Ovary (tissue), 7 donors: ENCODE measurements at regions not wholly inside any gene's neighbourhood (a gene's known extent, or its start where the extent isn't known, plus 50 kb on each side); places are given as distances from the start of the nearest gene placed in this dataset.

Experiments
- DNase-seq, 5 donors: peaks; one replicate each; pipeline ENCODE4 v3.0.0-alpha.2; 2019 to 2020
- H3K27ac ChIP-seq, 2 donors: fragments of 200-600 bp; one replicate each; pipeline versions ENCODE4 v1.5.1 to v1.8.0; 2019 to 2022
- H3K27me3 ChIP-seq: fragments of 200-600 bp; one replicate; pipeline ENCODE4 v1.8.0; 2022
- H3K36me3 ChIP-seq: fragments of 200-600 bp; sonication (generic); one replicate; pipeline ENCODE4 v1.5.1; 2019
- H3K4me1 ChIP-seq: one replicate; pipeline ENCODE4 v1.8.1; 2013; ENCODE audit warnings: mild to moderate bottlenecking, moderate library complexity; ENCODE audit not compliant: insufficient read depth
- H3K4me3 ChIP-seq: fragments of 200-600 bp; sonication (generic); one replicate; pipeline ENCODE4 v1.5.1; 2017
- H3K9me3 ChIP-seq, 2 donors: fragments of 200-600 bp in 1 of 2; sonication (generic) in 1 of 2; one replicate each; pipeline versions ENCODE4 v1.5.1 to v1.8.1; 2013 to 2019; ENCODE audit warnings: mild to moderate bottlenecking in 1 of 2, moderate library complexity in 1 of 2
- CTCF ChIP-seq, 3 donors: fragments of 450-650 bp in 2 of 3; fragments of 200-600 bp in 1 of 3; IDR thresholded peaks; one replicate each; pipeline versions ENCODE4 v1.5.1 to v1.8.0; 2016 to 2022; ENCODE audit warnings: antibody characterized with exemption in 3 of 3, mild to moderate bottlenecking in 1 of 3
- EP300 ChIP-seq: sonication (generic); formaldehyde crosslinking; IDR thresholded peaks from one replicate; pipeline ENCODE4 v1.6.1; 2017; ENCODE audit warnings: antibody characterized with exemption
- POLR2A ChIP-seq: fragments of 450-650 bp; IDR thresholded peaks from one replicate; pipeline ENCODE4 v1.6.1; 2017; ENCODE audit warnings: antibody characterized with exemption, mild to moderate bottlenecking, moderate library complexity
- WGBS, 3 donors: extraction: QIAGEN DNeasy Blood & Tissue Kit in 1 of 3; methylation state at CpG; one replicate each; pipeline versions ENCODE4 v1.1.5 to v1.1.7; 2013 to 2017; 5-methylcytosine and 5-hydroxymethylcytosine counted together
- intact Hi-C, 4 donors: fragments of 100-400 bp; cut with DNase I; formaldehyde crosslinking; loops; one replicate each; pipeline versions ENCODE4 v1.11.0 to v1.15.1; 2022 to 2023
- donor health status: DM: no; HTN: no; CAD: no; lungs with moderate emphysema.
- donor health status: DM: no; HTN: no; CAD: no.
- donor health status: Bipolar disorder and iron deficiency.
- donor health status: DM: no; HTN: no; CAD: no.
- donor health status: DM: yes; HTN: yes; CAD: no.

GRCh38 chr14:38536376-38537038 lies 280.6 kb upstream of the CLEC14A start:
- Histone ChIP-seq H3K4me1 (no peaks in the 10 kb centered on the region), H3K27ac (no peak overlapping the region), H3K36me3 (no peaks in the 10 kb centered on the region), H3K27me3 (no peaks in the 10 kb centered on the region), H3K9me3 (no peaks in the 10 kb centered on the region), H3K4me3 (no peak overlapping the region)
- intact Hi-C loops, result no loop called here
- 56 to 72% (median 69%) methylated on average over 4 of the region's 4 CpGs for WGBS, 3 donors
- TF ChIP-seq POLR2A (no peak), EP300 (no peak), CTCF (IDR thresholded peaks at IDR 0.05) (no peak)
- no peak for DNase-seq

GRCh38 chr14:38528582-38528981 lies 272.7 kb upstream of the CLEC14A start:
- Histone ChIP-seq H3K4me1 (peaks cover 1% of the 10 kb centered on the region), H3K27me3 (no peaks in the 10 kb centered on the region), H3K27ac (no peak overlapping the region), H3K36me3 (no peaks in the 10 kb centered on the region), H3K9me3 (no peaks in the 10 kb centered on the region), H3K4me3 (no peak overlapping the region)
- no peak for DNase-seq
- intact Hi-C loops, result no loop called here
- TF ChIP-seq EP300 (no peak), CTCF (IDR thresholded peaks at IDR 0.05) (no peak), POLR2A (no peak)

- no peaks in the 10 kb centered on the region for H3K9me3 ChIP-seq
- no peak overlapping the region for H3K27ac ChIP-seq
- no peak overlapping the region for H3K4me3 ChIP-seq
- no peak for DNase-seq
- intact Hi-C loops, result no loop called here
- H3K36me3 ChIP-seq, result no peaks in the 10 kb centered on the region
- no peaks in the 10 kb centered on the region for H3K27me3 ChIP-seq
- TF ChIP-seq EP300 (no peak), POLR2A (no peak), CTCF (IDR thresholded peaks at IDR 0.05) (no peak)
- H3K4me1 ChIP-seq, result peaks cover 1% of the 10 kb centered on the region
Observed at GRCh38 chr14:38527502-38527878, 271.6 kb upstream of the CLEC14A start.

- TF ChIP-seq EP300 (no peak), POLR2A (no peak), CTCF (IDR thresholded peaks at IDR 0.05) (no peak)
- no peak for DNase-seq
- H3K4me1 ChIP-seq, result peaks cover 1% of the 10 kb centered on the region
- no peaks in the 10 kb centered on the region for H3K36me3 ChIP-seq
- intact Hi-C loops, result no loop called here
- no peak overlapping the region for H3K4me3 ChIP-seq
- no peak overlapping the region for H3K27ac ChIP-seq
- WGBS, 3 donors, result 70 to 74% (median 74%) methylated on average over 1 of the region's 1 CpG
- no peaks in the 10 kb centered on the region for H3K9me3 ChIP-seq
- no peaks in the 10 kb centered on the region for H3K27me3 ChIP-seq
Observed at GRCh38 chr14:38526826-38527501, 271.1 kb upstream of the CLEC14A start.
